GM18951 (cell line): ENCODE measurements at regions not wholly inside any gene's neighbourhood (a gene's known extent, or its start where the extent isn't known, plus 50 kb on each side); places are given as distances from the start of the nearest gene placed in this dataset.
"Not testable (repeated sequence)": the region's sequence is repeated elsewhere in the genome, so short reads cannot be mapped to it uniquely, and the experiment has no call there.

Experiments used
- POLR2A ChIP-seq: IDR thresholded peaks from 4 replicates; pipeline ENCODE4 v1.6.1; 2011; ENCODE audit warnings: mild to moderate bottlenecking; ENCODE audit not compliant: insufficient read length, insufficient read depth; ENCODE audit errors: extremely low read depth
- in situ Hi-C: fragments of 300-500 bp; cut with MboI; formaldehyde crosslinking; loops from one replicate; pipeline ENCODE4 v1.12.0; 2022; ENCODE audit warnings: low sequenced_read_pairs, mixed read lengths, inconsistent platforms; ENCODE audit not compliant: unreplicated experiment

GRCh38 chr15:26210980-26211379 is 347.9 kb upstream of the ATP10A start:
- in situ Hi-C loops = no loop called here

GRCh38 chr15:26201177-26201858 is 338.2 kb upstream of the ATP10A start:
- TF ChIP-seq POLR2A = no peak
- in situ Hi-C loops = no loop called here

More at GRCh38 chr15:26210980-26211379, 347.9 kb upstream of the ATP10A start:
- TF ChIP-seq POLR2A = no peak

- in situ Hi-C loops = no loop called here
- no peak for TF ChIP-seq POLR2A
Observed at GRCh38 chr15:26200427-26200826, 337.3 kb upstream of the ATP10A start.

- TF ChIP-seq POLR2A = no peak
- in situ Hi-C loops = no loop called here
Observed at GRCh38 chr15:26197719-26198118, 334.6 kb upstream of the ATP10A start.

GRCh38 chr15:26197060-26197459 is 333.9 kb upstream of the ATP10A start:
- in situ Hi-C loops = no loop called here
- TF ChIP-seq POLR2A = no peak

- in situ Hi-C loops = no loop called here
Observed at GRCh38 chr15:26191193-26191592, 328.1 kb upstream of the ATP10A start.

GRCh38 chr15:26186138-26186537 is 323.0 kb upstream of the ATP10A start:
- in situ Hi-C loops = not testable (repeated sequence)

More at GRCh38 chr15:26191193-26191592, 328.1 kb upstream of the ATP10A start:
- TF ChIP-seq POLR2A = no peak

GRCh38 chr15:26182441-26182840 is 319.3 kb upstream of the ATP10A start:
- in situ Hi-C loops = no loop called here
- TF ChIP-seq POLR2A = no peak

- in situ Hi-C loops = no loop called here
Observed at GRCh38 chr15:26179906-26180305, 316.8 kb upstream of the ATP10A start.

GRCh38 chr15:26178640-26179220 is 315.6 kb upstream of the ATP10A start:
- TF ChIP-seq POLR2A = no peak
- in situ Hi-C loops = no loop called here

More at GRCh38 chr15:26179906-26180305, 316.8 kb upstream of the ATP10A start:
- no peak for TF ChIP-seq POLR2A

- TF ChIP-seq POLR2A = no peak
- in situ Hi-C loops = no loop called here
Observed at GRCh38 chr15:26177816-26178215, 314.7 kb upstream of the ATP10A start.

- in situ Hi-C loops = no loop called here
- no peak for TF ChIP-seq POLR2A
Observed at GRCh38 chr15:26176831-26177230, 313.7 kb upstream of the ATP10A start.

- in situ Hi-C loops = no loop called here
- TF ChIP-seq POLR2A = no peak
Observed at GRCh38 chr15:26171266-26171665, 308.1 kb upstream of the ATP10A start.

GRCh38 chr15:26166429-26166828 is 303.3 kb upstream of the ATP10A start:
- in situ Hi-C loops = no loop called here
- TF ChIP-seq POLR2A = no peak
